Right lobe of liver (tissue), 6 donors: ENCODE measurements at regions not wholly inside any gene's neighbourhood (a gene's known extent, or its start where the extent isn't known, plus 50 kb on each side); places are given as distances from the start of the nearest gene placed in this dataset.
"Not testable (repeated sequence)": the region's sequence is repeated elsewhere in the genome, so short reads cannot be mapped to it uniquely, and the experiment has no call there.

ENCODE experiments used
- ATAC-seq, 4 donors: fragments of 200-7000 bp; cut with Tn5 transposase; one replicate each; pipeline ENCODE4 v1.9.1; 2020; ENCODE audit warnings: mild to moderate bottlenecking in 4 of 4, moderate library complexity in 4 of 4
- DNase-seq, 3 donors: peaks; one replicate each; pipeline ENCODE4 v3.0.0-alpha.2; 2020
- H3K27ac ChIP-seq, 3 donors: fragments of 200-600 bp; one replicate each; pipeline ENCODE4 v1.8.0; 2022
- H3K27me3 ChIP-seq, 2 donors: fragments of 200-600 bp; one replicate each; pipeline ENCODE4 v1.8.0; 2022
- H3K36me3 ChIP-seq, 4 donors: fragments of 200-600 bp; sonication (generic) in 1 of 4; one replicate each; pipeline versions ENCODE4 v1.5.1 to v1.8.0; 2017 to 2022; ENCODE audit warnings: control low read depth in 1 of 4
- H3K4me1 ChIP-seq, 4 donors: fragments of 200-600 bp; sonication (generic) in 1 of 4; one replicate each; pipeline versions ENCODE4 v1.5.1 to v1.8.0; 2017 to 2022; ENCODE audit warnings: control low read depth in 1 of 4
- H3K4me3 ChIP-seq, 3 donors: fragments of 200-600 bp; one replicate each; pipeline ENCODE4 v1.8.0; 2022
- H3K9me3 ChIP-seq, 4 donors: fragments of 200-600 bp; sonication (generic) in 1 of 4; one replicate each; pipeline versions ENCODE4 v1.5.1 to v1.8.0; 2017 to 2022; ENCODE audit warnings: control low read depth in 1 of 4
- WGBS: methylation state at CpG from one replicate; pipeline ENCODE4 v1.1.6; 2018; ENCODE audit warnings: low coverage, low lambda C conversion rate; ENCODE audit not compliant: insufficient coverage; ENCODE audit errors: missing lambda C conversion rate; 5-methylcytosine and 5-hydroxymethylcytosine counted together
- intact Hi-C, 2 donors: fragments of 100-400 bp; cut with DNase I; formaldehyde crosslinking; loops; one replicate each; pipeline versions ENCODE4 v1.11.2 to v1.14.1; 2022
- donor health status: DM: no; HTN: yes; CAD: no.
- donor health status: DM: no; HTN: no; CAD: no.
- donor health status: DM: no; HTN: no; CAD: no.
- donor health status: DM: no; HTN: yes; CAD: no.
- donor health status: DM: no; HTN: yes; CAD: no.

- H3K27me3 ChIP-seq, DNase-seq, H3K4me3 ChIP-seq, H3K9me3 ChIP-seq, H3K36me3 ChIP-seq, H3K27ac ChIP-seq, intact Hi-C loops, H3K4me1 ChIP-seq, ATAC-seq: not testable (repeated sequence)
- WGBS, result 50% methylated on average over 1 of the region's 1 CpG
Measured at GRCh38 chr9:41075671-41076070, 52.8 kb downstream of the FOXD4L6 start.

DNA sequence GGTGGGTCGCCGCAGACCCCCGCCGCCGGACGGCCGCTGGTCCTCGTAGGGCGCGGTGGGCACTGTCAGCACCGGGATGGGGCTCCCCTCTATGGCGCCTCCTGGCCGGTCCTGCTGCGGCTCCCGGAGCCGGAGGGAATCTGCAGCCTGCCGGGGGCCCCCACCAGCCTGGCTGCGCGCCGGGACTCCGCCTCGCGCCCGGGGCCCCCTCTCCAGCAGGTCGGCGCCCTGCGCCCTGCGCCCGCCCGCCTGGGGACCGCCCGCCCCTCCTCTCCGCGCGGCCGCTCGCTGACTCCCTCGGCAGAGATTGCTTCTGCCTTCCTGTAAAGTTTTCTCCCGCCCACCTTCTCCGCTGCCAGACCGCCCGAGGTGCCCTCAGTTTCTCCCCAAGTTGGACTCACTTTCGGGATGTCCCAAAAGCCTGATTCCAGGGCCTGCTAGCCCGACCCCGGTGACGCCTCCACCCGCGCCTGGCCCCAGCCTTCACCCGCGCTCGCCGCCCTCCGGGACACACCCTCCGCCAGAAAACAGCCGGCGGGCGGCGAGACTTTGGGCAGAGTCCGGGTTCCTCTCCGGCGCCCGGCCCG is 54.0 kb downstream of the FOXD4L6 start:
- H3K4me1 ChIP-seq, H3K9me3 ChIP-seq, H3K36me3 ChIP-seq, H3K27ac ChIP-seq, intact Hi-C loops, H3K27me3 ChIP-seq: not testable (repeated sequence)
- DNase-seq (peak; percentile 31 to 61 (median 38)), ATAC-seq (peak; percentile 66 to 73 (median 72))
- peak overlapping the region; percentile 21 to 42 (median 30) for H3K4me3 ChIP-seq
- 2% methylated on average over 22 of the region's 63 CpGs for WGBS

- H3K4me3 ChIP-seq, H3K27me3 ChIP-seq, intact Hi-C loops, H3K4me1 ChIP-seq, H3K36me3 ChIP-seq, H3K9me3 ChIP-seq, H3K27ac ChIP-seq: not testable (repeated sequence)
- WGBS, result 21% methylated on average over 30 of the region's 39 CpGs
- DNase-seq (peak in 1 of 3 donors; percentile 15), ATAC-seq (peak in 2 of 4 donors; percentile 10 to 40)
Measured at GRCh38 chr9:41073471-41074243, 54.8 kb downstream of the FOXD4L6 start.

DNA sequence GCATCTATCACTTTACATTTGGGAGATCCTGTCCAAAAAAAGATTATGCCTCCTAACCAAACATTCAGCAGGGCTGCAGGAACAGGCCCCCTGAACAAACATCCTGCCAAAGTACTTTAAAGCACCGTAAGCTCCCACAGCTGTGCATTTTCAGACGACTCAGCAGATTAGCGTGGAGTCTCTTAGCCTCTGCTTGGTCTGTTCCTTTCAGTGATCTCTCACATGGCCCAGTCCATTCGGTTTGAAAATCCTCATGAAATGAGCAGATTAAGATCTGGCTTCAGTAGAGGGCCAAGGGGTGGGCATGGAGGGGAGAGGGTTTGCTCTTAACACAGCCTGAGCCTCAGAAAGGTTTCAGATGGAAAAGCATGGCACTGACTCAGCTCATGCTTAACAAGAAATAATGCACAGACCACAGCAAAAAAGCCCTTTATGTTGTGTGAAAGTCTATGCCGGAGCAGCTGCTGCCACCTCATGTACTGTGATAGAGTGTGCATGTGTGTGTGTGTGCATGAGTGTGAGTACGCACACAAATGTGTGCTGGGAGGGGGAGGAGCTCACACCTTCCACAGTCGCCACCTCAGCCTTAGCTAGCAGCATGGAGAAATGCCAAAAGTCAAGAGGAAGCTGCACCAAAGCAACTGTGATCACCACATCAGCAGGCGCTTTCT is 64.2 kb downstream of the FOXD4L6 start:
- intact Hi-C loops, H3K27ac ChIP-seq, H3K9me3 ChIP-seq, H3K36me3 ChIP-seq, H3K4me3 ChIP-seq, H3K27me3 ChIP-seq, H3K4me1 ChIP-seq, DNase-seq: not testable (repeated sequence)
- 19% methylated on average over 8 of the region's 8 CpGs for WGBS
- peak; percentile 43 to 61 (median 50) for ATAC-seq

DNA sequence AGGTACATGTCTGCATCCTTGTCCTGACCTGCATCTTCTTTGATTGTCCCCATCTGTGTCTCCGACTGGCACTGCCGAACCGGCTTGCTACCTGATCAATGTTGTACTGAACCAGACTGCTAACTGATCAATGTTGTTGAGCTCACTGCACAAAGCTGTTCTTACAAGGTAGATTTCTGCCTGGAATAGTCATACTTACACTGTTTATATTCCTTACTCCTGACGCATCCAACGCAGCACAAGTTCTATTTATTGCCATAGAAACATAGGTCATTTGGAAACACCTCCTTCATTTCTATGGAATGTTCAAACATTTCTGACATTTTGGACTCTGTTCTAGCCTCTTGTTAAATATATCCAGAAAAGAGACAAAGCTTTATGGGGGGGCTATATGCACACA is 65.2 kb downstream of the FOXD4L6 start:
- WGBS, result 64% methylated on average over 2 of the region's 5 CpGs
- DNase-seq, H3K27ac ChIP-seq, H3K27me3 ChIP-seq, intact Hi-C loops, H3K4me1 ChIP-seq, H3K9me3 ChIP-seq, ATAC-seq, H3K4me3 ChIP-seq, H3K36me3 ChIP-seq: not testable (repeated sequence)

DNA sequence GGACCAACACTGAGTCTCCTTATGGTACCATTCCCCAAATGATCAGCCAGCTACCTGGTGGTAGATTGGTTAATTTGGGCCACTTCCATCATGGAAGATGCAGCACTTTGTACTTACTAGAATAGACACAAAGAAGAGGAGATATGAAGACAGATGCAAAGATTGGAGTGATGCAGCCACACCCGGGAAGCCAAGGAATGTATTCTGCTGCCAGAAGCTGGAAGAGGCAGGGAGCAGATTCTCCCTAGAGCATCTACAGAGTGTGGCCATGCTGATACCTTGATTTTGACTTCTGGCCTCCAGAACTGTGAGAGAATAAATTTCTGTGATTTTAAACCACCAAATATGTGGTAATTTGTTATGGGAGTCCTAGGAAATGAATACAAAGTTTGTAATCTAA is 68.9 kb downstream of the FOXD4L6 start:
- H3K9me3 ChIP-seq, H3K4me1 ChIP-seq, H3K36me3 ChIP-seq, DNase-seq, H3K27me3 ChIP-seq, ATAC-seq, H3K4me3 ChIP-seq, H3K27ac ChIP-seq, intact Hi-C loops: not testable (repeated sequence)
- 65% methylated on average over 1 of the region's 1 CpG for WGBS

- ATAC-seq, H3K4me1 ChIP-seq, DNase-seq, H3K27ac ChIP-seq, H3K36me3 ChIP-seq, intact Hi-C loops, H3K9me3 ChIP-seq, H3K27me3 ChIP-seq, H3K4me3 ChIP-seq: not testable (repeated sequence)
- WGBS, result 30% methylated on average over 3 of the region's 4 CpGs
Measured at GRCh38 chr9:41053666-41054363, 74.7 kb downstream of the FOXD4L6 start.

DNA sequence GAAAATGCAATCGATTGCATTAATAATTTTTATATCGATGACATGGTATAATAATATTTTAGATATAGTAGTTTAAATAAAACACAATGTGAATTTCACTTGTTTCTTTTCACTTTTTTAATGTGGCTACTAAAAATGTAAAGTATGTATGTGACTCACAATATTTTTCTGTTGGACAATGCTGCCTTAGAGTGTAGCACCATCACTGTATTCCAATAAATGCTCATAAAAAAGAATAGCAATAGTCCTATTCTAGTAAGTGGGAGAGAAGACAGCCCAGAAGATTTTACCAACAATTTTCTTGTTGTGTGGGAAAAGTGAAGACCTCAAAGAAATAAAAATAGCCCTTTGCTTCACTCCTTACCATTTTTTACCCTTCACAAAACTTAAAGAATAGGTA is 79.8 kb downstream of the FOXD4L6 start:
- H3K4me3 ChIP-seq, H3K36me3 ChIP-seq, H3K4me1 ChIP-seq, DNase-seq, ATAC-seq, H3K27me3 ChIP-seq, intact Hi-C loops, H3K9me3 ChIP-seq, H3K27ac ChIP-seq: not testable (repeated sequence)
- WGBS, result 71% methylated on average over 2 of the region's 2 CpGs

GRCh38 chr9:41047792-41048191 is 80.7 kb downstream of the FOXD4L6 start:
- H3K9me3 ChIP-seq, H3K27me3 ChIP-seq, intact Hi-C loops, H3K4me1 ChIP-seq, H3K4me3 ChIP-seq, H3K36me3 ChIP-seq, H3K27ac ChIP-seq, DNase-seq, ATAC-seq: not testable (repeated sequence)

DNA sequence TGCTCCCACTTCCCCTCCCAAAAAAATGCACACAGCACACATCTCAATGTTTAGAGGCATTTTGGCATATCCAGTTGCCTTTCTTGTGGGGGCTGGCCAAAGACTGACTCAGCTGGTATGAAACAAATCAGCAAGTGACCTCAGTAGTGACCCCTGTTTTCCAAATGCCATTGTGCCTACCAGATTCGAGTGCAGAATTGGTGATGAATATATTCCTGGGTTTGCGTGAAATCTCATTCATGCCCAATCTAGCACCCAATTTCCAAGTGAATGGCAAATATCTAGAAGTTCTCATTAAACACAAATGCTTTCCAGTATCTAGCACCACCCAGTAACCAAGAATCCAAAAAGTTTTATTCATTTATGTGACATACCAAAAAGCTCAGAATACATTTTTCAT is 83.6 kb downstream of the FOXD4L6 start:
- H3K4me3 ChIP-seq, ATAC-seq, H3K9me3 ChIP-seq, DNase-seq, H3K27ac ChIP-seq, intact Hi-C loops, H3K27me3 ChIP-seq, H3K36me3 ChIP-seq, H3K4me1 ChIP-seq: not testable (repeated sequence)
- WGBS, result 84% methylated on average over 2 of the region's 2 CpGs

DNA sequence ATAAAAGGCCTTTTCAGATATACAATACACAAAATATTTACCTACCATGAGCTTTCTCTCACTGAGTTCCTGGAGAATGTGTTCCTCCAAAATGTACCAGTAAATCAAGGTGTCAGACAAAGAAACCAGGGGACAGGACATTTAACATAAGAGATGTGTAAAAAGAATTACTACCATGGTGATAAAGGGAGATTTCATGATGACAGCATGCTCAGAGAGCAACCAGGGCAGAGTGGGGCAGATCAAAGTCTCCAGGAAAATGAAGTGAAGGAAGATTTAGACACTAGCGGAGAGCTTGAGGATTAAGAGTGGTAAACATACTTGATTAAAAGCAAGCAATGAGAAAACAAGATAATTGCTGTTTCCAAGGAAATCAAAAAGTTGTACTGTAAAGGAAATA is 85.0 kb downstream of the FOXD4L6 start:
- intact Hi-C loops, DNase-seq, H3K27me3 ChIP-seq, H3K36me3 ChIP-seq, H3K9me3 ChIP-seq, H3K4me3 ChIP-seq, ATAC-seq, H3K27ac ChIP-seq, H3K4me1 ChIP-seq: not testable (repeated sequence)
- no CpG with 5 or more reads among the region's 1 CpG for WGBS
